ENCODE measurements at regions not wholly inside any gene's neighbourhood (a gene's known extent, or its start where the extent isn't known, plus 50 kb on each side); places are given as distances from the start of the nearest gene placed in this dataset.
"Not testable (repeated sequence)": the region's sequence is repeated elsewhere in the genome, so short reads cannot be mapped to it uniquely, and the experiment has no call there.

GRCh38 chr15:20255641-20256040 lies 286.0 kb downstream of the GOLGA6L6 start:
- H4K20me1 ChIP-seq; H3K27ac ChIP-seq; H3K9ac ChIP-seq; H3K4me2 ChIP-seq; H3K27me3 ChIP-seq; H3K36me3 ChIP-seq; H3K4me3 ChIP-seq; H3K9me3 ChIP-seq (replicated peaks in 1 of 11): not testable (repeated sequence)
- H3K4me1 ChIP-seq: peaks cover 0 to 12% (median 8%) of the 10 kb centered on the region in 10 experiments; a peak in 10 of 20 replicates

DNA sequence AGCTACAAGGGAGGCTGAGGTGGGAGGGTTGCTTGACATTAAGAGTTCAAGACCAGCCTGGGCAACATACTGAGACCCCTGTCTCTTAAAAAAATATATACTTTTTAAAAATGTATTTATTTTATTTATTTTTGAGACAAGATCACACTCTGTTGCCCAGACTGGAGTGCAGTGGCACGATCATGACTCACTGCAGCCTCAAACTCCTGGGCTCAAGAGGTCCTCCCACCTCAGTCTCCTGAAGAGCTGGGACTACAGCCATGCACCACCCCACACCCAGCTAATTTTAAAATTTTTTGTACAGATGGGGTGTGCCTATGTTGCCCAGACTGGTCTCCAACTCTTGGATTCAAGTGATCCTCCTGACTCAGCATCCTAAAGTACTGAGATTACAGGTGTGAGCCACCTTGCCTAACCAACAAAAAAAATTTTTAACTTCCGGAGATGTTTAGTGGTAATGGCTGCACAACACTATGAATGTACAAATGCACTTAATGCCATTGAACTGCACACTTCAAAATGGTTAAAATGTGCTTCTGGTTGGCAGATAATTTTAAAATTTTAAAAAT lies 288.5 kb downstream of the GOLGA6L6 start:
- not testable (repeated sequence) for H3K9ac ChIP-seq; H4K20me1 ChIP-seq; H3K4me3 ChIP-seq; H3K9me3 ChIP-seq (replicated peaks in 1 of 11); H3K4me2 ChIP-seq; H3K27ac ChIP-seq; H3K27me3 ChIP-seq; H3K36me3 ChIP-seq
- H3K4me1 ChIP-seq: peaks cover 0 to 32% (median 25%) of the 10 kb centered on the region in 10 experiments; a peak in 15 of 20 replicates

- not testable (repeated sequence) for H4K20me1 ChIP-seq; H3K4me3 ChIP-seq; H3K9ac ChIP-seq; H3K4me2 ChIP-seq; H3K36me3 ChIP-seq; H3K9me3 ChIP-seq (replicated peaks in 1 of 11); H3K27me3 ChIP-seq; H3K27ac ChIP-seq
- peaks cover 0 to 34% (median 27%) of the 10 kb centered on the region in 10 experiments; a peak in 15 of 20 replicates for H3K4me1 ChIP-seq
Measured at GRCh38 chr15:20252040-20252439, 289.6 kb downstream of the GOLGA6L6 start.

- not testable (repeated sequence) for H3K27me3 ChIP-seq; H4K20me1 ChIP-seq; H3K9ac ChIP-seq; H3K4me3 ChIP-seq; H3K36me3 ChIP-seq; H3K9me3 ChIP-seq (replicated peaks in 1 of 11); H3K27ac ChIP-seq
- H3K4me2 ChIP-seq: peak overlapping the region in 7 of 11 experiments; percentile 6 to 41 (median 20); a peak in 8 of 22 replicates
- peaks cover 0 to 34% (median 27%) of the 10 kb centered on the region in 10 experiments; a peak in 15 of 20 replicates for H3K4me1 ChIP-seq
Measured at GRCh38 chr15:20251214-20252005, 290.2 kb downstream of the GOLGA6L6 start.

DNA sequence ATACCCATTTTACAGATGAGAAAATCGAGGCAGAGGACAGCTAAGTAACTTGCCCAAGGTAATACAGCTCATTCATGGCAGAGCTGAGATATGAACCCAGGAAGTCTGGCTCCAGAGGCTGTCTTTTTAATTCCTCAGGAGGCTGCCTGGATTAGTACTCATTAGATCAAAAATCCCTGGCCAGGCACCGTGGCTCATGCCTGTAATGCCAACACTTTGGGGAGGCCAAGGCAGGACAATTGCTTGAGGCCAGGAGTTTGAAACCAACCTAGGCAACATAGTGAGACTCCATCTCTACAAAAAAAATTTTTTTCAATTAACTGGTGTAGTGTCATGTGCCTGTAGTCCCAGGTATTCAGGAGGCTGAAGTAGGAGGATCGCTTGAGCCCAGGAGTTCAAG lies 291.4 kb downstream of the GOLGA6L6 start:
- not testable (repeated sequence) for H3K9me3 ChIP-seq (replicated peaks in 1 of 11); H3K9ac ChIP-seq; H4K20me1 ChIP-seq; H3K4me3 ChIP-seq; H3K27ac ChIP-seq; H3K27me3 ChIP-seq; H3K36me3 ChIP-seq
- H3K4me2 ChIP-seq: peak overlapping the region in 1 of 11 experiments; percentile 64; a peak in 1 of 22 replicates
- peaks cover 0 to 34% (median 27%) of the 10 kb centered on the region in 10 experiments; a peak in 15 of 20 replicates for H3K4me1 ChIP-seq

- Histone ChIP-seq H3K4me1 (peaks cover 0 to 34% (median 27%) of the 10 kb centered on the region in 10 experiments; a peak in 15 of 20 replicates), H3K4me2 (peak overlapping the region in 8 of 11 experiments; percentile 0 to 67 (median 54); a peak in 12 of 22 replicates)
- H3K9me3 ChIP-seq (replicated peaks in 1 of 11); H3K9ac ChIP-seq; H4K20me1 ChIP-seq; H3K27me3 ChIP-seq; H3K27ac ChIP-seq; H3K4me3 ChIP-seq; H3K36me3 ChIP-seq: not testable (repeated sequence)
Measured at GRCh38 chr15:20249677-20249970, 292.0 kb downstream of the GOLGA6L6 start.

- not testable (repeated sequence) for H3K27me3 ChIP-seq; H3K36me3 ChIP-seq; H3K9ac ChIP-seq; H3K4me3 ChIP-seq; H3K27ac ChIP-seq; H3K9me3 ChIP-seq (replicated peaks in 1 of 11); H4K20me1 ChIP-seq
- Histone ChIP-seq H3K4me1 (peaks cover 0 to 34% (median 27%) of the 10 kb centered on the region in 10 experiments; a peak in 15 of 20 replicates), H3K4me2 (peak overlapping the region in 8 of 11 experiments; percentile 20 to 67 (median 61); a peak in 15 of 22 replicates)
Measured at GRCh38 chr15:20248434-20248833, 293.2 kb downstream of the GOLGA6L6 start.

DNA sequence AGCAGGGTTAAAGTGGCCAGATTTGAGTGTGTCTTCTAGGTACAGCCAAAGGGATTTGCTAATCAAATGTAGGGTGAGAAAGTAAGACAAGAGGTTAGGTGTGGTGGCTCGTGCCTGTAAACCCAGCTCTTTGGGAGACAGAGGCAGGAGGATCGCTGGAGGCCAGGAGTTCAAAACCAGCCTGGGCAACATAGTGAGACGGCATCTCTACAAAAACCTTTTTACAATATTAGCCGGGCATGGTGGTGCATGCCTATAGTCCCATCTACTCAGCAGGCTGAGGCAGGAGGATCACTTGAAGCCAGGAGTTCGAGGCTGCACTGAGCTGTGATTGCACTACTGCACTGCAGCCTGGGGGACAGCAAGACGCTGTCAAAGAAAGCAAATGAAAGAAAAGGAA lies 294.5 kb downstream of the GOLGA6L6 start:
- not testable (repeated sequence) for H3K27me3 ChIP-seq; H3K36me3 ChIP-seq; H3K4me3 ChIP-seq; H3K4me2 ChIP-seq; H4K20me1 ChIP-seq; H3K27ac ChIP-seq; H3K9ac ChIP-seq; H3K9me3 ChIP-seq (replicated peaks in 1 of 11)
- peaks cover 0 to 34% (median 27%) of the 10 kb centered on the region in 10 experiments; a peak in 15 of 20 replicates for H3K4me1 ChIP-seq

DNA sequence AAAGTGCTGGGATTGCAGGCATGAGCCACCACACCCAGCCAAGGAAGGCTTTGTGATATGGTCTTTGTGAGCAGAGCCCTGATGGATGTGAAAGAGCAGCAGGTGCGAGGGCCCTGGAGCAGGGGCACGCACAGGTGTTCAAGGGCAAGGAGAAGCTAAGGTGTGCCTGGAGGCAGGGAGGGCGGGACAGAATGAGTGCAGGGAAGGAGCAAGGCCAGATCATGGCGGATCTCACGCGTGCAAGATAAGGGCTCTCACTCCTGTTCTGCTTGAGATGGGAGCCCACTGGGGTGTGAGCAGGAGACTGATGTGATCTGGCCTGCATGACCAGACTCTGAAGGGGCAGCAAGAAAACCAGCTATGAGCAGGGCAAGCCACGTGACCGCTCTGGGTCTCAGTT lies 295.0 kb downstream of the GOLGA6L6 start:
- H4K20me1 ChIP-seq; H3K27ac ChIP-seq; H3K9ac ChIP-seq; H3K9me3 ChIP-seq (replicated peaks in 1 of 11); H3K36me3 ChIP-seq; H3K4me3 ChIP-seq; H3K4me2 ChIP-seq; H3K27me3 ChIP-seq: not testable (repeated sequence)
- peaks cover 0 to 32% (median 26%) of the 10 kb centered on the region in 10 experiments; a peak in 15 of 20 replicates for H3K4me1 ChIP-seq

GRCh38 chr15:20245856-20246255 lies 295.7 kb downstream of the GOLGA6L6 start:
- not testable (repeated sequence) for H3K4me2 ChIP-seq; H3K27ac ChIP-seq; H3K9me3 ChIP-seq (replicated peaks in 1 of 11); H3K36me3 ChIP-seq; H3K9ac ChIP-seq; H3K27me3 ChIP-seq; H3K4me3 ChIP-seq; H4K20me1 ChIP-seq
- peaks cover 0 to 25% (median 20%) of the 10 kb centered on the region in 10 experiments; a peak in 15 of 20 replicates for H3K4me1 ChIP-seq

- H4K20me1 ChIP-seq; H3K27me3 ChIP-seq; H3K9ac ChIP-seq; H3K9me3 ChIP-seq (replicated peaks in 1 of 11); H3K4me3 ChIP-seq; H3K36me3 ChIP-seq; H3K4me2 ChIP-seq; H3K27ac ChIP-seq: not testable (repeated sequence)
- peaks cover 3 to 31% (median 28%) of the 10 kb centered on the region in 10 experiments; a peak in 17 of 20 replicates for H3K4me1 ChIP-seq
Measured at GRCh38 chr15:20244792-20245191, 296.8 kb downstream of the GOLGA6L6 start.

DNA sequence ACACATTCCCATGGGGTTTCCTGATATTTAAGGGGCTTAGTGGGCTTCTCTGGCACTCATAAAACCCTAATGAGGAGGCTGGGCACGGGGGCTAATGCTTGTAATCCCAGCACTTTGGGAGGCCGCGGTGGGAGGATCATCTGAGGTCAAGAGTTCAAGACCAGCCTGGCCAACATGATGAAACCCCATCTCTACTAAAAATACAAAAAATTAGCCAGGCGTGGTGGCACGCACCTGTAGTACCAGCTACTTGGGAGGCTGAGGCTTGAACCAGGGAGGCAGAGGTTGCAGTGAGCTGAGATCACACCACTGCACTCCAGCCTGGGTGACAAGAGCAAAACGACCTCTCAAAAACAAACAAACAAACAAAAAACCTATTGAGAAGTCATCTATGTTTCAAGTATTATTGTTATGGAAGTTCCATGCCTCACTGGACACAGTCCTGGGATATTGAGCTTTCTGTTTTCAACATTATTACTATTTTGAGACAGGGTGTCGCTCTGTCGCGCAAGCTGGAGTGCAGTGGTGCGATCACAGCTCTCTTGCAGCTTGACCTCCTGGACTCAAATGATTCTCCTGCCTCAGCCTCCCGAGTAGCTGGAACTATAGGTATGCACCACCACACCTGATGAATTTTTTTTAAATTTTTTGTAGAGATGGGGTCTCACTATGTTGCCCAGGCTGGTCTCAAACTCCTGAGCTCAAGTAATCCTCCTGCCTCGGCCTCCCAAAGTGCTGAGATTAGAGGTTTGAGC lies 297.9 kb downstream of the GOLGA6L6 start:
- not testable (repeated sequence) for H3K36me3 ChIP-seq; H4K20me1 ChIP-seq; H3K9me3 ChIP-seq (replicated peaks in 1 of 11); H3K27me3 ChIP-seq; H3K4me3 ChIP-seq; H3K27ac ChIP-seq; H3K4me2 ChIP-seq; H3K9ac ChIP-seq
- peaks cover 3 to 21% (median 18%) of the 10 kb centered on the region in 10 experiments; a peak in 15 of 20 replicates for H3K4me1 ChIP-seq

GRCh38 chr15:20240366-20240917 lies 301.2 kb downstream of the GOLGA6L6 start:
- peak overlapping the region in 3 of 11 experiments; percentile 2 to 3 (median 2); a peak in 2 of 22 replicates for H3K27ac ChIP-seq
- H3K4me3 ChIP-seq; H3K36me3 ChIP-seq; H3K27me3 ChIP-seq; H3K9me3 ChIP-seq (replicated peaks in 1 of 11); H4K20me1 ChIP-seq; H3K9ac ChIP-seq: not testable (repeated sequence)
- H3K4me1 ChIP-seq: peaks cover 3 to 13% (median 11%) of the 10 kb centered on the region in 10 experiments; a peak in 14 of 20 replicates
- H3K4me2 ChIP-seq: peak overlapping the region in 10 of 11 experiments; percentile 2 to 59 (median 33); a peak in 19 of 22 replicates

Data from BLaER1 treated with 17β-estradiol and CSF1 and Interleukin-3, amounts not matched to agents 10 nM and 100 nM (cell line).